GM12878 (cell line): ENCODE measurements at regions not wholly inside any gene's neighbourhood (a gene's known extent, or its start where the extent isn't known, plus 50 kb on each side); places are given as distances from the start of the nearest gene placed in this dataset.

Source experiments
- BCLAF1 ChIP-seq: fragments of 450-650 bp; IDR thresholded peaks from 2 replicates; pipeline ENCODE4 v1.6.1; 2017; ENCODE audit warnings: antibody characterized with exemption, mild to moderate bottlenecking, moderate library complexity
- GABPA ChIP-seq: IDR thresholded peaks from 2 replicates; pipeline ENCODE4 v1.6.1; 2014; ENCODE audit warnings: antibody characterized with exemption, low read depth, mild to moderate bottlenecking, inconsistent platforms
- HDGF ChIP-seq: fragments of 450-650 bp; IDR thresholded peaks from 2 replicates; pipeline ENCODE4 v1.6.1; 2016; ENCODE audit warnings: antibody characterized with exemption
- RCOR1 ChIP-seq: conservative IDR thresholded peaks from 2 replicates; pipeline ENCODE4 v1.6.1; 2012; ENCODE audit warnings: low read depth, low read length, improper control_type of control experiment
- TCF3 ChIP-seq: IDR thresholded peaks from 2 replicates; pipeline ENCODE4 v1.6.1; 2012; ENCODE audit warnings: low read depth, mild to moderate bottlenecking, low read length, borderline replicate concordance; ENCODE audit not compliant: insufficient read depth
- ZNF217 ChIP-seq: fragments of 450-650 bp; IDR thresholded peaks from 2 replicates; pipeline ENCODE4 v1.6.1; 2017; ENCODE audit warnings: antibody characterized with exemption, mild to moderate bottlenecking
- TF ChIP-seq, protein P1 (sequence below), 3 experiments: IDR thresholded peaks in 2 of 3; conservative IDR thresholded peaks in 1 of 3; 2 replicates each; pipeline ENCODE4 v1.5.1; 2011; ENCODE audit warnings: low read depth in 3 of 3, low read length in 3 of 3, mild to moderate bottlenecking in 3 of 3, control low read depth in 2 of 3, moderate library complexity in 2 of 3, inconsistent platforms in 1 of 3, mixed read lengths in 1 of 3; ENCODE audit not compliant: control insufficient read depth in 2 of 3, insufficient read depth in 1 of 3; ENCODE audit errors: extremely low read depth in 1 of 3

DNA sequence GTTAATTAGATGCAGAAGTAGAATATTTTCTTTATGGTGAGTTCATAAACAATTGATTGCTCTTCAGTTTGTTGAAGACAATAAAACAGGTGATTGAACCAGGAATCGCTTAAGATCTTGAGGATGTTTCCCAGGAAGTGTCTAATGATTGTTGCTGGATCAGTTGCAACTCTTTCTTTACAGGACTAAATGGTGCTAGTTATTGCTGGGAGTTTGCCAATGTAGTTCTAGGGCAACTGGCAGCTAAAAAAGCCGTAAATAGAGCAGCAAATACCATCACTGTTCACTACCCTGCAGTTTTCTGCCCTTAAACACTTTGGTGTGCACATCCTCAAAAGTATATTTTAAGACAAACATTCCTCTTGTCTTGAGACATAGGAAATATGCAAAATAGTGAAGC, 119.2 kb upstream of the ANK3 start:
- TF ChIP-seq, protein P1, sequence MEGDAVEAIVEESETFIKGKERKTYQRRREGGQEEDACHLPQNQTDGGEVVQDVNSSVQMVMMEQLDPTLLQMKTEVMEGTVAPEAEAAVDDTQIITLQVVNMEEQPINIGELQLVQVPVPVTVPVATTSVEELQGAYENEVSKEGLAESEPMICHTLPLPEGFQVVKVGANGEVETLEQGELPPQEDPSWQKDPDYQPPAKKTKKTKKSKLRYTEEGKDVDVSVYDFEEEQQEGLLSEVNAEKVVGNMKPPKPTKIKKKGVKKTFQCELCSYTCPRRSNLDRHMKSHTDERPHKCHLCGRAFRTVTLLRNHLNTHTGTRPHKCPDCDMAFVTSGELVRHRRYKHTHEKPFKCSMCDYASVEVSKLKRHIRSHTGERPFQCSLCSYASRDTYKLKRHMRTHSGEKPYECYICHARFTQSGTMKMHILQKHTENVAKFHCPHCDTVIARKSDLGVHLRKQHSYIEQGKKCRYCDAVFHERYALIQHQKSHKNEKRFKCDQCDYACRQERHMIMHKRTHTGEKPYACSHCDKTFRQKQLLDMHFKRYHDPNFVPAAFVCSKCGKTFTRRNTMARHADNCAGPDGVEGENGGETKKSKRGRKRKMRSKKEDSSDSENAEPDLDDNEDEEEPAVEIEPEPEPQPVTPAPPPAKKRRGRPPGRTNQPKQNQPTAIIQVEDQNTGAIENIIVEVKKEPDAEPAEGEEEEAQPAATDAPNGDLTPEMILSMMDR (IDR thresholded peaks at IDR 0.05 in 2 of 3, conservative IDR thresholded peaks at IDR 0.05 in 1 of 3; ENCODE audit: control insufficient read depth in 2 of 3, extremely low read depth in 1 of 3, insufficient read depth in 1 of 3, low read depth in 3 of 3, low read length in 3 of 3) = no peak
- TF ChIP-seq GABPA (no peak), HDGF (no peak), RCOR1 (no peak), TCF3 (no peak), ZNF217 (no peak), BCLAF1 (no peak)
